NCI-H146 (cell line): ENCODE measurements at regions not wholly inside any gene's neighbourhood (a gene's known extent, or its start where the extent isn't known, plus 50 kb on each side); places are given as distances from the start of the nearest gene placed in this dataset.

Experiments used
- DNase-seq: peaks from one replicate; lab custom pipeline; 2025; lab: John Stamatoyannopoulos, UW

- no peak for DNase-seq
Observed at GRCh38 chr6:19325335-19325789, 511.8 kb upstream of the ID4 start.

GRCh38 chr6:19327241-19327640, 509.9 kb upstream of the ID4 start:
- DNase-seq, result peak; percentile 4

GRCh38 chr6:19327661-19328060, 509.5 kb upstream of the ID4 start:
- DNase-seq, result peak; percentile 39

- no peak for DNase-seq
Observed at GRCh38 chr6:19329078-19329477, 508.1 kb upstream of the ID4 start.

- no peak for DNase-seq
Observed at GRCh38 chr6:19331089-19331488, 506.1 kb upstream of the ID4 start.

- no peak for DNase-seq
Observed at GRCh38 chr6:19332806-19333460, 504.2 kb upstream of the ID4 start.

- no peak for DNase-seq
Observed at GRCh38 chr6:19333936-19334335, 503.2 kb upstream of the ID4 start.

- DNase-seq, result no peak
Observed at GRCh38 chr6:19336579-19336978, 500.6 kb upstream of the ID4 start.

- DNase-seq, result no peak
Observed at GRCh38 chr6:19337101-19337500, 500.1 kb upstream of the ID4 start.

- DNase-seq, result no peak
Observed at GRCh38 chr6:19342616-19343015, 494.6 kb upstream of the ID4 start.

GRCh38 chr6:19349429-19349828, 487.7 kb upstream of the ID4 start:
- no peak for DNase-seq

GRCh38 chr6:19354181-19354580, 483.0 kb upstream of the ID4 start:
- DNase-seq, result peak; percentile 86

- no peak for DNase-seq
Observed at GRCh38 chr6:19356692-19357091, 480.5 kb upstream of the ID4 start.

GRCh38 chr6:19362396-19362795, 474.8 kb upstream of the ID4 start:
- no peak for DNase-seq

- DNase-seq, result no peak
Observed at GRCh38 chr6:19368511-19368910, 468.7 kb upstream of the ID4 start.

GRCh38 chr6:19369785-19370184, 467.4 kb upstream of the ID4 start:
- no peak for DNase-seq

GRCh38 chr6:19370831-19371230, 466.3 kb upstream of the ID4 start:
- DNase-seq, result no peak

GRCh38 chr6:19375613-19376012, 461.6 kb upstream of the ID4 start:
- no peak for DNase-seq

- DNase-seq, result no peak
Observed at GRCh38 chr6:19377722-19378121, 459.4 kb upstream of the ID4 start.

- no peak for DNase-seq
Observed at GRCh38 chr6:19380293-19380692, 456.9 kb upstream of the ID4 start.

GRCh38 chr6:19382676-19383075, 454.5 kb upstream of the ID4 start:
- DNase-seq, result peak; percentile 42

- DNase-seq, result no peak
Observed at GRCh38 chr6:19391926-19392325, 445.2 kb upstream of the ID4 start.

GRCh38 chr6:19394051-19394450, 443.1 kb upstream of the ID4 start:
- no peak for DNase-seq

GRCh38 chr6:19394687-19395086, 442.5 kb upstream of the ID4 start:
- no peak for DNase-seq
